Chondrocyte (in vitro differentiated cells): ENCODE measurements at regions not wholly inside any gene's neighbourhood (a gene's known extent, or its start where the extent isn't known, plus 50 kb on each side); places are given as distances from the start of the nearest gene placed in this dataset.

Source experiments
- DNase-seq: peaks from one replicate; pipeline ENCODE4 v3.0.0; 2021; ENCODE audit warnings: mixed read lengths, low spot score
- H3K27ac Mint-ChIP-seq: one replicate; pipeline ENCODE4 v1.8.0; 2021; ENCODE audit warnings: mild to moderate bottlenecking, moderate library complexity, mixed read lengths; ENCODE audit not compliant: unreplicated experiment
- H3K27me3 Mint-ChIP-seq: 2 replicates; pipeline ENCODE4 v1.8.0; 2021; ENCODE audit warnings: low read depth, mixed read lengths
- H3K36me3 Mint-ChIP-seq: 2 replicates; pipeline ENCODE4 v1.8.0; 2021; ENCODE audit warnings: low read depth, mixed read lengths
- H3K4me1 Mint-ChIP-seq: 2 replicates; pipeline ENCODE4 v1.8.0; 2021; ENCODE audit warnings: low read depth, mild to moderate bottlenecking, mixed read lengths
- H3K4me3 Mint-ChIP-seq: one replicate; pipeline ENCODE4 v1.8.0; 2021; ENCODE audit warnings: mild to moderate bottlenecking, moderate library complexity, mixed read lengths; ENCODE audit not compliant: unreplicated experiment
- H3K9me3 Mint-ChIP-seq: 2 replicates; pipeline ENCODE4 v1.8.0; 2021; ENCODE audit warnings: low read depth, mixed read lengths
- CTCF ChIP-seq: fragments of 200-600 bp; sonication (generic); IDR thresholded peaks from 2 replicates; pipeline ENCODE4 v1.5.0; 2021; ENCODE audit warnings: antibody characterized with exemption, mild to moderate bottlenecking, moderate library complexity

- DNase-seq = no peak
Observed at GRCh38 chr13:26968431-26969341, 202.9 kb downstream of the USP12 start.

GRCh38 chr13:26967119-26968038 is 204.2 kb downstream of the USP12 start:
- H3K27me3 Mint-ChIP-seq = peaks cover 9% of the 10 kb centered on the region
- no peaks in the 10 kb centered on the region for H3K36me3 Mint-ChIP-seq
- no peak for DNase-seq
- TF ChIP-seq CTCF = no peak
- H3K4me1 Mint-ChIP-seq = peaks cover 11% of the 10 kb centered on the region
- no peak overlapping the region for H3K4me3 Mint-ChIP-seq
- H3K9me3 Mint-ChIP-seq = no peaks in the 10 kb centered on the region
- no peak overlapping the region for H3K27ac Mint-ChIP-seq

More at GRCh38 chr13:26968431-26969341, 202.9 kb downstream of the USP12 start:
- peaks cover 12% of the 10 kb centered on the region for H3K27me3 Mint-ChIP-seq
- H3K4me1 Mint-ChIP-seq = peaks cover 11% of the 10 kb centered on the region
- H3K36me3 Mint-ChIP-seq = no peaks in the 10 kb centered on the region
- no peak overlapping the region for H3K4me3 Mint-ChIP-seq
- no peak overlapping the region for H3K27ac Mint-ChIP-seq
- no peaks in the 10 kb centered on the region for H3K9me3 Mint-ChIP-seq
- no peak for TF ChIP-seq CTCF

GRCh38 chr13:26966701-26967080 is 204.9 kb downstream of the USP12 start:
- H3K36me3 Mint-ChIP-seq = no peaks in the 10 kb centered on the region
- no peak for TF ChIP-seq CTCF
- peaks cover 9% of the 10 kb centered on the region for H3K27me3 Mint-ChIP-seq

DNA sequence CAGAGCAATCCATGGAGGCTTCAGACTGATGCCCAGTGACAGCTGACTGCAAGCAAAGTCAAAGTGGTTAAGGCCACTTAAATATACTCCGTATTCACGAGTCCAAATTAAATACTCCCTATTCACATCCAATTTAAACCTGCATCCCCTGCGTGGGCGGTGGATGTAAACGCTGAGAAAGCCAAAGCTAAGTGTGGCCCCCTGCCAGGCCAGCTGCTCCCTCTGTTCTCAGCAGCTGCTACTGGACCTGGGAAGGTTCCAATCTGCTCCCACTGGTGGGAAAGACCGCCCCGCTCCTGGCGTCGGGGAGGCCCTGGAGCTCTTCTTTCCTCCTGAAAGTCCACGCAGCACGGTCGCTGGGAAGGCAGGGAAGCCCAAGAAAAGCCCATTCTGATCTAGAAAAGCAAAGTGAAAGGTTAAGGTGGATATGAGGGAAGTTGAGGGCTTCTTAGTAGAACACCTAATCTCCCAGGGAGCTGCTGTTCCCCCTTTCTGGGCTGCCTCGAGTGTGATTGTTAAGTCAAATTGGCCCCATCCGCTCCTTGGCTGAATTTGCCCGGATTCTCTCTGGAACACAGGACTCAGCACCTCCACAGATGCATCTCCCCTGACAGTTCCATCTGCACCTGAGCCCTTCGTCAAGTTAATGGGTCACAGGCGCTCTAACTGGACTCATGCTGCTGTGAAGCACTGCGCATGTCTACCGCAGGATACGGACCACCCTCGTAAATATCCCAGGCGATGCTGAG is 205.5 kb downstream of the USP12 start:
- Mint-ChIP-seq H3K4me3 (no peak overlapping the region), H3K4me1 (peaks cover 11% of the 10 kb centered on the region), H3K36me3 (no peaks in the 10 kb centered on the region), H3K9me3 (no peaks in the 10 kb centered on the region), H3K27me3 (peaks cover 9% of the 10 kb centered on the region), H3K27ac (no peak overlapping the region)
- no peak for TF ChIP-seq CTCF
- no peak for DNase-seq

More at GRCh38 chr13:26966701-26967080, 204.9 kb downstream of the USP12 start:
- peaks cover 11% of the 10 kb centered on the region for H3K4me1 Mint-ChIP-seq
- H3K9me3 Mint-ChIP-seq = no peaks in the 10 kb centered on the region
- DNase-seq = no peak
- H3K4me3 Mint-ChIP-seq = no peak overlapping the region
- no peak overlapping the region for H3K27ac Mint-ChIP-seq
